OCI-LY7 (cell line): ENCODE measurements at regions not wholly inside any gene's neighbourhood (a gene's known extent, or its start where the extent isn't known, plus 50 kb on each side); places are given as distances from the start of the nearest gene placed in this dataset.

Experiments used
- BruUV-seq: library from RNA; stranded (reverse); fragments of 400-500 nt; replicated peaks from 2 replicates; lab custom pipeline; 2021; lab: Mats Ljungman, UMichigan
- CTCF ChIA-PET: fragments of 300-600 bp; sonication (Branson Sonifier 250); formaldehyde crosslinking; loops from one replicate; lab custom pipeline; 2022; ENCODE audit warnings: antibody characterized with exemption; ENCODE audit not compliant: unreplicated experiment; lab: Charles Lee
- POLR2A ChIA-PET: fragments of 300-600 bp; sonication (Branson Sonifier 250); formaldehyde crosslinking; loops from one replicate; lab custom pipeline; 2022; ENCODE audit warnings: antibody characterized with exemption; lab: Charles Lee
- DNase-seq: peaks from one replicate; pipeline ENCODE4 v3.0.0-alpha.2; 2015; ENCODE audit warnings: low spot score
- H2AFZ ChIP-seq: fragments of 200-600 bp; sonication (generic), shearing (Covaris generic); 2 replicates; pipeline ENCODE4 v1.6.1; 2014; ENCODE audit warnings: mild to moderate bottlenecking, antibody characterized with exemption, low read length, moderate library complexity
- H3K27ac ChIP-seq: fragments of 200-600 bp; sonication (generic); 2 replicates; pipeline ENCODE4 v1.5.1; 2014; ENCODE audit warnings: mixed run types, low read depth, mild to moderate bottlenecking, moderate library complexity, low read length, inconsistent platforms; ENCODE audit not compliant: poor library complexity, severe bottlenecking
- H3K36me3 ChIP-seq: fragments of 200-600 bp; sonication (generic); 2 replicates; pipeline ENCODE4 v1.6.1; 2014; ENCODE audit warnings: mild to moderate bottlenecking, antibody characterized with exemption, low read length, moderate library complexity, mixed read lengths; ENCODE audit not compliant: insufficient read depth
- H3K4me1 ChIP-seq: fragments of 200-600 bp; sonication (generic); 2 replicates; pipeline ENCODE4 v1.5.1; 2014; ENCODE audit warnings: mild to moderate bottlenecking, low read length; ENCODE audit not compliant: insufficient read depth, poor library complexity, severe bottlenecking
- H3K4me2 ChIP-seq: fragments of 200-600 bp; sonication (generic); 2 replicates; pipeline ENCODE4 v1.6.1; 2014; ENCODE audit warnings: mild to moderate bottlenecking, low read length
- H3K4me3 ChIP-seq: fragments of 200-600 bp; sonication (generic); 2 replicates; pipeline ENCODE4 v1.5.1; 2014; ENCODE audit warnings: mild to moderate bottlenecking, low read depth, low read length; ENCODE audit not compliant: poor library complexity, severe bottlenecking
- H3K79me2 ChIP-seq: fragments of 200-600 bp; sonication (generic); 2 replicates; pipeline ENCODE4 v1.6.1; 2016; ENCODE audit warnings: low read depth, mild to moderate bottlenecking, low read length, moderate library complexity, mixed read lengths; ENCODE audit not compliant: insufficient read depth
- H3K9me2 ChIP-seq: fragments of 200-600 bp; sonication (generic); 2 replicates; pipeline ENCODE4 v1.6.1; 2016; ENCODE audit warnings: mild to moderate bottlenecking, low read length, mixed read lengths; ENCODE audit not compliant: insufficient read depth
- H3K9me3 ChIP-seq: fragments of 200-600 bp; sonication (generic); 2 replicates; pipeline ENCODE4 v1.6.1; 2014; ENCODE audit warnings: mild to moderate bottlenecking, mixed run types, low read length, mixed read lengths
- H4K20me1 ChIP-seq: fragments of 200-600 bp; sonication (generic); 2 replicates; pipeline ENCODE4 v1.6.1; 2014; ENCODE audit warnings: mild to moderate bottlenecking, antibody characterized with exemption, low read length, moderate library complexity, mixed read lengths; ENCODE audit not compliant: insufficient read depth
- EZH2phosphoT487 ChIP-seq: fragments of 200-600 bp; sonication (generic); IDR thresholded peaks from 2 replicates; pipeline ENCODE4 v1.6.1; 2018; ENCODE audit warnings: low read depth, borderline replicate concordance, mild to moderate bottlenecking, mixed run types, antibody characterized with exemption, low read length, moderate library complexity, mixed read lengths
- intact Hi-C: fragments of 100-400 bp; cut with micrococcal nuclease; formaldehyde crosslinking; loops from one replicate; pipeline ENCODE4 v1.10.0; 2022; ENCODE audit not compliant: unreplicated experiment
- TF ChIP-seq, protein P1 (sequence below): fragments of 200-600 bp; sonication (generic); conservative IDR thresholded peaks from 2 replicates; pipeline ENCODE4 v1.5.1; 2014; ENCODE audit warnings: mild to moderate bottlenecking, antibody characterized with exemption, low read length, moderate library complexity, mixed read lengths

DNA sequence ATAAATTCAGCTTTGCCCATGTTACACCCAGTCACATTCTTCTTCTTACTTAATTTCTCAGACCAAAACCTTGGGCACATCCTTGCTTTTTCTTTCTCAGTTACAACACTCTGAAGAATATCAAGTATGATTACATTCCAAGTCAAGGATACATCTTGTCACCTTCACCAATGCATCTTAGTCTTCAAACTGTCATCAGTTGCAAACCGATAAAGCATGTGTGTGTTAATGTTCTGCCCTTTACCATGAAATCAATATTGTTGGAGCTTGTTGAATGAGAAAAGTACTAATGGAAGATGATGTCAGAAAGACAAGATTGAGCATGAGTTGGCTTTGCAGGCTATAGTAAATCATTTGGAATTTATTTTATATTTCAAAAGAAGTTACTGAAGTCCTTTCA is 764.6 kb downstream of the NCAM2 start:
- Histone ChIP-seq H4K20me1 (no peaks in the 10 kb centered on the region), H2AFZ (no peak overlapping the region), H3K36me3 (no peaks in the 10 kb centered on the region), H3K4me3 (no peak overlapping the region), H3K4me2 (no peak overlapping the region), H3K27ac (no peak overlapping the region), H3K9me3 (peaks cover 30% of the 10 kb centered on the region), H3K4me1 (no peaks in the 10 kb centered on the region), H3K79me2 (no peaks in the 10 kb centered on the region), H3K9me2 (no peaks in the 10 kb centered on the region)
- no peak for DNase-seq
- intact Hi-C loops, result no loop called here
- BruUV-seq, result no TSS peak
- ChIA-PET CTCF (no interaction called here), POLR2A (no interaction called here)
- TF ChIP-seq EZH2phosphoT487, result no peak
- TF ChIP-seq, protein P1, sequence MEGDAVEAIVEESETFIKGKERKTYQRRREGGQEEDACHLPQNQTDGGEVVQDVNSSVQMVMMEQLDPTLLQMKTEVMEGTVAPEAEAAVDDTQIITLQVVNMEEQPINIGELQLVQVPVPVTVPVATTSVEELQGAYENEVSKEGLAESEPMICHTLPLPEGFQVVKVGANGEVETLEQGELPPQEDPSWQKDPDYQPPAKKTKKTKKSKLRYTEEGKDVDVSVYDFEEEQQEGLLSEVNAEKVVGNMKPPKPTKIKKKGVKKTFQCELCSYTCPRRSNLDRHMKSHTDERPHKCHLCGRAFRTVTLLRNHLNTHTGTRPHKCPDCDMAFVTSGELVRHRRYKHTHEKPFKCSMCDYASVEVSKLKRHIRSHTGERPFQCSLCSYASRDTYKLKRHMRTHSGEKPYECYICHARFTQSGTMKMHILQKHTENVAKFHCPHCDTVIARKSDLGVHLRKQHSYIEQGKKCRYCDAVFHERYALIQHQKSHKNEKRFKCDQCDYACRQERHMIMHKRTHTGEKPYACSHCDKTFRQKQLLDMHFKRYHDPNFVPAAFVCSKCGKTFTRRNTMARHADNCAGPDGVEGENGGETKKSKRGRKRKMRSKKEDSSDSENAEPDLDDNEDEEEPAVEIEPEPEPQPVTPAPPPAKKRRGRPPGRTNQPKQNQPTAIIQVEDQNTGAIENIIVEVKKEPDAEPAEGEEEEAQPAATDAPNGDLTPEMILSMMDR, result no peak

DNA sequence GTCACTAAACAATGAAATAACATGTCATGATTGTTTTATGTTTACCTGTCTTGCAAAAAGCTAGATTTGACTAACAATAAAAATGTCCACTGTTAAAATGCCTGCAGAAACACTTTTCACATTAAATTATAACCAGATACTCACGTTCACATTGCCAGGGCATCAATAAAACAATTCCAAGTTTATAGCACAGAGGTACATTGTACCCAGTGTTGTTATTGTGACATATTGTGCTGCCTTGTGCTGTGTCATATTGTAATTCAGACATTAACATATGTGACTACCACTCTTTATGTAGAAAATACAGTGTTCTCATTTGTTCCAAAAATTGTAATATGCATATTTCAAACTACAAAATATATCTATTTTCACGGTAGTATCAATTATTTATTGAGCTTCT is 766.1 kb downstream of the NCAM2 start:
- BruUV-seq, result no TSS peak
- no peaks in the 10 kb centered on the region for H3K9me2 ChIP-seq
- TF ChIP-seq, protein P1, result no peak
- POLR2A ChIA-PET, result interaction anchor here (0.6 to 1.0 kb wide), 3 partner anchors 8 to 59 kb away, joined by 3 read pairs; no protein-coding TSS in a partner anchor
- H3K4me1 ChIP-seq, result no peaks in the 10 kb centered on the region
- CTCF ChIA-PET, result no interaction called here
- no peaks in the 10 kb centered on the region for H3K36me3 ChIP-seq
- intact Hi-C loops, result no loop called here
- no peaks in the 10 kb centered on the region for H4K20me1 ChIP-seq
- no peak overlapping the region for H2AFZ ChIP-seq
- no peak overlapping the region for H3K27ac ChIP-seq
- DNase-seq, result no peak
- no peak overlapping the region for H3K4me2 ChIP-seq
- H3K9me3 ChIP-seq, result peaks cover 27% of the 10 kb centered on the region
- H3K79me2 ChIP-seq, result no peaks in the 10 kb centered on the region
- H3K4me3 ChIP-seq, result no peak overlapping the region

DNA sequence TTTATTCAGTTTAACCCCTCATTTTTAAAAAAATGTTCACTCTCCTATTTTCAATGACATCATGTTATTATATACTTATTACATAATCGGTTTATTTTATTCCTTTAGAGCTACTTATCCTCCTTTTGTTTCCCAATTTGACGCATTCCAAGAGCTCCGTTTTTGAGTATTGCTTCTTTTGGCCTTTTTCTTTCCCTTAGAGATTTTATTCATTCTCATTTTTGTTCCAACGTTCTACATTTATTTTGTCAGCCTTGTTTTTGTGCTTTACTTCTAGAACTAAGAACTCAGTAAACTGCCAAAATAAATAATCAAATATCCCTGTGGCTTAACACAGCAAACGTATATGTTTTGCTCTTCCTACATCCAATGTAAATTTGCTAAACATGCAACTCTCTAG is 769.1 kb downstream of the NCAM2 start:
- peaks cover 36% of the 10 kb centered on the region for H3K9me3 ChIP-seq
- BruUV-seq, result no TSS peak
- ChIA-PET CTCF (no interaction called here), POLR2A (no interaction called here)
- no peak overlapping the region for H3K4me3 ChIP-seq
- no peaks in the 10 kb centered on the region for H4K20me1 ChIP-seq
- TF ChIP-seq, protein P1, result no peak
- TF ChIP-seq EZH2phosphoT487, result no peak
- no peak for DNase-seq
- H3K36me3 ChIP-seq, result no peaks in the 10 kb centered on the region
- no peak overlapping the region for H3K4me2 ChIP-seq
- H3K79me2 ChIP-seq, result no peaks in the 10 kb centered on the region
- no peak overlapping the region for H3K27ac ChIP-seq
- H3K9me2 ChIP-seq, result no peaks in the 10 kb centered on the region
- no peak overlapping the region for H2AFZ ChIP-seq
- intact Hi-C loops, result no loop called here
- no peaks in the 10 kb centered on the region for H3K4me1 ChIP-seq
